ENCODE measurements at regions not wholly inside any gene's neighbourhood (a gene's known extent, or its start where the extent isn't known, plus 50 kb on each side); places are given as distances from the start of the nearest gene placed in this dataset.

DNA sequence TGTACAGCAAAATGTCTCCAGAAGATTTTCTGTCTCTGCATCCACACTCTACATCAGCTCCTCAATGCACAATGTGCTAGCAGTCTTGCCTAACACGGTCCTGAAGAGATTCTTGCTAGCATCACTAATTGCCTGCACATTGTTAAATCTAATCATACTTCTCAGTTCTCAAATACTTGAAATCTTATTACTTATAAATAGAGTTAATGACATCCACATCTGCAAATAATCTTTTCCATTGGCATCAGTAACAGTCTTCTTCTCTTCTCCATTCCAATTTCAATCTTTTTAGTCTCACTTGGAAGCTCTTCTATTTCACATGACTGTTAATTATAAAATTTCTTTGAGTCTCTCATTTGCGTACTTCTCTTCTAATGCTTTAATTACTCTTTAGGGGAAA lies 630.5 kb upstream of the SLITRK6 start:
- TF ChIP-seq, protein P1, sequence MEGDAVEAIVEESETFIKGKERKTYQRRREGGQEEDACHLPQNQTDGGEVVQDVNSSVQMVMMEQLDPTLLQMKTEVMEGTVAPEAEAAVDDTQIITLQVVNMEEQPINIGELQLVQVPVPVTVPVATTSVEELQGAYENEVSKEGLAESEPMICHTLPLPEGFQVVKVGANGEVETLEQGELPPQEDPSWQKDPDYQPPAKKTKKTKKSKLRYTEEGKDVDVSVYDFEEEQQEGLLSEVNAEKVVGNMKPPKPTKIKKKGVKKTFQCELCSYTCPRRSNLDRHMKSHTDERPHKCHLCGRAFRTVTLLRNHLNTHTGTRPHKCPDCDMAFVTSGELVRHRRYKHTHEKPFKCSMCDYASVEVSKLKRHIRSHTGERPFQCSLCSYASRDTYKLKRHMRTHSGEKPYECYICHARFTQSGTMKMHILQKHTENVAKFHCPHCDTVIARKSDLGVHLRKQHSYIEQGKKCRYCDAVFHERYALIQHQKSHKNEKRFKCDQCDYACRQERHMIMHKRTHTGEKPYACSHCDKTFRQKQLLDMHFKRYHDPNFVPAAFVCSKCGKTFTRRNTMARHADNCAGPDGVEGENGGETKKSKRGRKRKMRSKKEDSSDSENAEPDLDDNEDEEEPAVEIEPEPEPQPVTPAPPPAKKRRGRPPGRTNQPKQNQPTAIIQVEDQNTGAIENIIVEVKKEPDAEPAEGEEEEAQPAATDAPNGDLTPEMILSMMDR (IDR thresholded peaks at IDR 0.05) = no peak
- TF ChIP-seq POLR2A (IDR thresholded peaks at IDR 0.05) = no peak
